HEK293T (cell line): ENCODE measurements at regions not wholly inside any gene's neighbourhood (a gene's known extent, or its start where the extent isn't known, plus 50 kb on each side); places are given as distances from the start of the nearest gene placed in this dataset.
"Not testable (repeated sequence)": the region's sequence is repeated elsewhere in the genome, so short reads cannot be mapped to it uniquely, and the experiment has no call there.

Experiments
- ARNT ChIP-seq: fragments of 450-650 bp; IDR thresholded peaks from 2 replicates; pipeline ENCODE4 v1.6.1; 2017; ENCODE audit warnings: mild to moderate bottlenecking
- BHLHE40 ChIP-seq: fragments of 450-650 bp; IDR thresholded peaks from 2 replicates; pipeline ENCODE4 v1.6.1; 2016; ENCODE audit warnings: mild to moderate bottlenecking, moderate library complexity, borderline replicate concordance
- ELF4 ChIP-seq: fragments of 450-650 bp; IDR thresholded peaks from 2 replicates; pipeline ENCODE4 v1.6.1; 2017; ENCODE audit warnings: antibody characterized with exemption
- FOXM1 ChIP-seq: fragments of 450-650 bp; IDR thresholded peaks from 2 replicates; pipeline ENCODE4 v1.6.1; 2017; ENCODE audit warnings: mild to moderate bottlenecking, borderline replicate concordance
- HDGF ChIP-seq: fragments of 450-650 bp; IDR thresholded peaks from 2 replicates; pipeline ENCODE4 v1.6.1; 2017; ENCODE audit warnings: antibody characterized with exemption, borderline replicate concordance
- L3MBTL2 ChIP-seq: fragments of 450-650 bp; conservative IDR thresholded peaks from 2 replicates; pipeline ENCODE4 v1.6.1; 2016; ENCODE audit warnings: mild to moderate bottlenecking
- LEF1 ChIP-seq: fragments of 450-650 bp; IDR thresholded peaks from 2 replicates; pipeline ENCODE4 v1.6.1; 2017; ENCODE audit warnings: mild to moderate bottlenecking, borderline replicate concordance
- NFRKB ChIP-seq: fragments of 450-650 bp; IDR thresholded peaks from 2 replicates; pipeline ENCODE4 v1.6.1; 2016; ENCODE audit warnings: mild to moderate bottlenecking, moderate library complexity
- PKNOX1 ChIP-seq: fragments of 450-650 bp; IDR thresholded peaks from 2 replicates; pipeline ENCODE4 v1.6.1; 2016
- SP1 ChIP-seq: fragments of 450-650 bp; IDR thresholded peaks from 2 replicates; pipeline ENCODE4 v1.6.1; 2017
- SUZ12 ChIP-seq: fragments of 450-650 bp; IDR thresholded peaks from 2 replicates; pipeline ENCODE4 v1.6.1; 2016; ENCODE audit warnings: mild to moderate bottlenecking
- TARDBP ChIP-seq: fragments of 450-650 bp; IDR thresholded peaks from 2 replicates; pipeline ENCODE4 v1.6.1; 2016
- ZNF384 ChIP-seq: fragments of 450-650 bp; IDR thresholded peaks from 2 replicates; pipeline ENCODE4 v1.6.1; 2016

- TF ChIP-seq TARDBP, ZNF384, SUZ12, NFRKB, FOXM1, SP1, LEF1, BHLHE40, PKNOX1, ELF4, L3MBTL2, HDGF, ARNT: not testable (repeated sequence)
Measured at GRCh38 chr4:189733507-189733906, 207.2 kb upstream of the FRG1 start.
